HG03045 (cell line): ENCODE measurements at regions not wholly inside any gene's neighbourhood (a gene's known extent, or its start where the extent isn't known, plus 50 kb on each side); places are given as distances from the start of the nearest gene placed in this dataset.

Experiments used
- ATAC-seq: cut with Tn5 transposase; IDR thresholded peaks from one replicate; pipeline ENCODE4 v1.9.1; 2021; ENCODE audit warnings: mild to moderate bottlenecking, moderate library complexity; ENCODE audit not compliant: unreplicated experiment

GRCh38 chr3:29099296-29099695 lies 181.6 kb upstream of the RBMS3 start:
- no peak for ATAC-seq

- no peak for ATAC-seq
Measured at GRCh38 chr3:29099775-29100174, 181.1 kb upstream of the RBMS3 start.

GRCh38 chr3:29100292-29100691 lies 180.6 kb upstream of the RBMS3 start:
- ATAC-seq, result no peak

- no peak for ATAC-seq
Measured at GRCh38 chr3:29128001-29128400, 152.9 kb upstream of the RBMS3 start.

- no peak for ATAC-seq
Measured at GRCh38 chr3:29137601-29138000, 143.3 kb upstream of the RBMS3 start.

- no peak for ATAC-seq
Measured at GRCh38 chr3:29138171-29138570, 142.7 kb upstream of the RBMS3 start.

GRCh38 chr3:29140666-29141065 lies 140.2 kb upstream of the RBMS3 start:
- no peak for ATAC-seq

- no peak for ATAC-seq
Measured at GRCh38 chr3:29141197-29141917, 139.5 kb upstream of the RBMS3 start.

GRCh38 chr3:29141918-29142275 lies 139.0 kb upstream of the RBMS3 start:
- no peak for ATAC-seq

- ATAC-seq, result no peak
Measured at GRCh38 chr3:29143151-29143550, 137.7 kb upstream of the RBMS3 start.

- no peak for ATAC-seq
Measured at GRCh38 chr3:29144361-29144760, 136.5 kb upstream of the RBMS3 start.

- no peak for ATAC-seq
Measured at GRCh38 chr3:29144807-29145206, 136.1 kb upstream of the RBMS3 start.

GRCh38 chr3:29145360-29145759 lies 135.5 kb upstream of the RBMS3 start:
- no peak for ATAC-seq

- ATAC-seq, result no peak
Measured at GRCh38 chr3:29152379-29152778, 128.5 kb upstream of the RBMS3 start.

GRCh38 chr3:29153811-29154210 lies 127.1 kb upstream of the RBMS3 start:
- no peak for ATAC-seq

- ATAC-seq, result no peak
Measured at GRCh38 chr3:29156086-29156715, 124.7 kb upstream of the RBMS3 start.

GRCh38 chr3:29164825-29165224 lies 116.0 kb upstream of the RBMS3 start:
- no peak for ATAC-seq

- no peak for ATAC-seq
Measured at GRCh38 chr3:29167180-29167579, 113.7 kb upstream of the RBMS3 start.

- ATAC-seq, result no peak
Measured at GRCh38 chr3:29168081-29168480, 112.8 kb upstream of the RBMS3 start.

GRCh38 chr3:29168696-29169095 lies 112.2 kb upstream of the RBMS3 start:
- ATAC-seq, result no peak

- ATAC-seq, result no peak
Measured at GRCh38 chr3:29169451-29169850, 111.4 kb upstream of the RBMS3 start.

GRCh38 chr3:29171043-29171990 lies 109.6 kb upstream of the RBMS3 start:
- ATAC-seq, result no peak
